Gastrocnemius medialis (tissue), 4 donors: ENCODE measurements at regions not wholly inside any gene's neighbourhood (a gene's known extent, or its start where the extent isn't known, plus 50 kb on each side); places are given as distances from the start of the nearest gene placed in this dataset.

Experiments
- ATAC-seq, 2 donors: fragments of 150-250 bp; one replicate each; pipeline ENCODE4 v1.9.1; 2016
- DNase-seq, 2 donors: peaks; one replicate each; pipeline ENCODE4 v3.0.0-alpha.2; 2019
- H3K27ac ChIP-seq, 4 donors: fragments of 200-600 bp; sonication (generic); 1 replicate in 1 of 4; 2 replicates in 3 of 4; pipeline ENCODE4 v1.5.1; 2016 to 2018; ENCODE audit warnings: mild to moderate bottlenecking in 2 of 4, moderate library complexity in 1 of 4
- H3K27me3 ChIP-seq, 3 donors: fragments of 200-600 bp; sonication (generic) in 2 of 3; 1 replicate in 1 of 3; 2 replicates in 2 of 3; pipeline versions ENCODE4 v1.5.1 to v1.6.0; 2016 to 2019; ENCODE audit warnings: mild to moderate bottlenecking in 1 of 3, moderate library complexity in 1 of 3
- H3K36me3 ChIP-seq, 2 donors: fragments of 200-600 bp; sonication (generic) in 1 of 2; one replicate each; pipeline ENCODE4 v1.5.1; 2017 to 2018
- H3K4me1 ChIP-seq, 2 donors: fragments of 200-600 bp; sonication (generic) in 1 of 2; one replicate each; pipeline ENCODE4 v1.5.1; 2016 to 2017; ENCODE audit warnings: mild to moderate bottlenecking in 2 of 2
- H3K4me3 ChIP-seq, 4 donors: fragments of 200-600 bp; sonication (generic) in 3 of 4; 1 replicate in 1 of 4; 2 replicates in 3 of 4; pipeline ENCODE4 v1.5.1; 2016 to 2019; ENCODE audit warnings: mild to moderate bottlenecking in 2 of 4
- H3K9me3 ChIP-seq, 3 donors: fragments of 200-600 bp; sonication (generic) in 2 of 3; 1 replicate in 1 of 3; 2 replicates in 2 of 3; pipeline ENCODE4 v1.5.1; 2016 to 2019
- CTCF ChIP-seq, 5 experiments: fragments of 450-650 bp in 3 of 5; fragments of 200-600 bp in 2 of 5; sonication (generic) in 2 of 5; IDR thresholded peaks in 4 of 5; conservative IDR thresholded peaks in 1 of 5; 1 replicate in 4 of 5; 2 replicates in 1 of 5; pipeline ENCODE4 v1.5.1; 2016 to 2019; ENCODE audit warnings: antibody characterized with exemption in 5 of 5, mild to moderate bottlenecking in 3 of 5, moderate library complexity in 3 of 5
- POLR2A ChIP-seq, 2 donors: fragments of 450-650 bp; IDR thresholded peaks; one replicate each; pipeline ENCODE4 v1.6.1; 2017; ENCODE audit warnings: antibody characterized with exemption in 2 of 2, mild to moderate bottlenecking in 2 of 2, moderate library complexity in 2 of 2
- in situ Hi-C, 4 donors: fragments of 200-750 bp; cut with MboI; loops; one replicate each; pipeline versions ENCODE4 v1.15.0 to v1.8.0; 2017; ENCODE audit warnings: low sequenced_read_pairs in 4 of 4
- intact Hi-C: fragments of 100-400 bp; cut with DNase I; formaldehyde crosslinking; loops from one replicate; pipeline ENCODE4 v1.15.1; 2023; ENCODE audit warnings: low total_unique reads

- no peak overlapping the region for H3K27ac ChIP-seq
- H3K4me1 ChIP-seq, result no peaks in the 10 kb centered on the region
- DNase-seq (no peak), ATAC-seq (no peak)
- no peak overlapping the region for H3K4me3 ChIP-seq
- intact Hi-C loops, result no loop called here
- no peaks in the 10 kb centered on the region for H3K27me3 ChIP-seq
- TF ChIP-seq POLR2A (IDR thresholded peaks at IDR 0.05) (no peak), CTCF (IDR thresholded peaks at IDR 0.05 in 4 of 5, conservative IDR thresholded peaks at IDR 0.05 in 1 of 5) (no peak)
- no peaks in the 10 kb centered on the region for H3K36me3 ChIP-seq
- in situ Hi-C loops, result no loop called here
- H3K9me3 ChIP-seq, result no peaks in the 10 kb centered on the region
Observed at GRCh38 chr20:39602649-39603048, 640.5 kb downstream of the DHX35 start.

GRCh38 chr20:39600871-39601270 lies 638.7 kb downstream of the DHX35 start:
- no peak for ATAC-seq
- TF ChIP-seq POLR2A (IDR thresholded peaks at IDR 0.05), result no peak
- in situ Hi-C loops (no loop called here), intact Hi-C loops (no loop called here)
- Histone ChIP-seq H3K27ac (no peak overlapping the region), H3K9me3 (no peaks in the 10 kb centered on the region), H3K4me1 (no peaks in the 10 kb centered on the region), H3K27me3 (no peaks in the 10 kb centered on the region), H3K4me3 (no peak overlapping the region), H3K36me3 (no peaks in the 10 kb centered on the region)
- DNase-seq, result no peak

- no peaks in the 10 kb centered on the region for H3K4me1 ChIP-seq
- ATAC-seq (no peak), DNase-seq (no peak)
- H3K9me3 ChIP-seq, result no peaks in the 10 kb centered on the region
- H3K27ac ChIP-seq, result no peak overlapping the region
- no peaks in the 10 kb centered on the region for H3K27me3 ChIP-seq
- no peaks in the 10 kb centered on the region for H3K36me3 ChIP-seq
- intact Hi-C loops (no loop called here), in situ Hi-C loops (no loop called here)
- no peak overlapping the region for H3K4me3 ChIP-seq
- no peak for TF ChIP-seq CTCF (IDR thresholded peaks at IDR 0.05 in 4 of 5, conservative IDR thresholded peaks at IDR 0.05 in 1 of 5)
- TF ChIP-seq POLR2A (IDR thresholded peaks at IDR 0.05), result no peak
Observed at GRCh38 chr20:39600156-39600555, 638.0 kb downstream of the DHX35 start.

- Histone ChIP-seq H3K36me3 (no peaks in the 10 kb centered on the region), H3K9me3 (no peaks in the 10 kb centered on the region), H3K27ac (no peak overlapping the region), H3K4me1 (no peaks in the 10 kb centered on the region), H3K27me3 (no peaks in the 10 kb centered on the region), H3K4me3 (no peak overlapping the region)
- TF ChIP-seq POLR2A (IDR thresholded peaks at IDR 0.05) (no peak), CTCF (IDR thresholded peaks at IDR 0.05 in 4 of 5, conservative IDR thresholded peaks at IDR 0.05 in 1 of 5) (no peak)
- intact Hi-C loops (no loop called here), in situ Hi-C loops (no loop called here)
- ATAC-seq (no peak), DNase-seq (no peak)
Observed at GRCh38 chr20:39596554-39596953, 634.4 kb downstream of the DHX35 start.

- Histone ChIP-seq H3K4me3 (no peak overlapping the region), H3K27me3 (no peaks in the 10 kb centered on the region), H3K27ac (no peak overlapping the region), H3K36me3 (no peaks in the 10 kb centered on the region), H3K4me1 (no peaks in the 10 kb centered on the region), H3K9me3 (no peaks in the 10 kb centered on the region)
- DNase-seq (no peak), ATAC-seq (no peak)
- TF ChIP-seq POLR2A (IDR thresholded peaks at IDR 0.05), result no peak
- intact Hi-C loops, result no loop called here
- in situ Hi-C loops, result no loop called here
Observed at GRCh38 chr20:39592371-39592770, 630.2 kb downstream of the DHX35 start.

- in situ Hi-C loops, result no loop called here
- Histone ChIP-seq H3K36me3 (no peaks in the 10 kb centered on the region), H3K4me3 (no peak overlapping the region), H3K9me3 (no peaks in the 10 kb centered on the region), H3K27me3 (peaks cover 0 to 4% (median 0%) of the 10 kb centered on the region in 3 donors), H3K4me1 (no peaks in the 10 kb centered on the region), H3K27ac (no peak overlapping the region)
- no peak for ATAC-seq
- no peak for TF ChIP-seq CTCF (IDR thresholded peaks at IDR 0.05 in 4 of 5, conservative IDR thresholded peaks at IDR 0.05 in 1 of 5)
- TF ChIP-seq POLR2A (IDR thresholded peaks at IDR 0.05), result no peak
- intact Hi-C loops, result no loop called here
- no peak for DNase-seq
Observed at GRCh38 chr20:39588148-39588757, 626.1 kb downstream of the DHX35 start.
